Motor neuron (in vitro differentiated cells): ENCODE measurements at regions not wholly inside any gene's neighbourhood (a gene's known extent, or its start where the extent isn't known, plus 50 kb on each side); places are given as distances from the start of the nearest gene placed in this dataset.
"Not testable (repeated sequence)": the region's sequence is repeated elsewhere in the genome, so short reads cannot be mapped to it uniquely, and the experiment has no call there.

ENCODE experiments used
- ATAC-seq, 8 experiments: fragments of 200-7000 bp; cut with Tn5 transposase; replicated peaks in 6 of 8; 2 replicates each; pipeline ENCODE4 v1.8.0; 2021; ENCODE audit warnings: mild to moderate bottlenecking in 8 of 8, moderate library complexity in 8 of 8
- H3K27ac ChIP-seq, 2 donors: fragments of 250-450 bp; sonication (Bioruptor Pico); 2 replicates each; pipeline ENCODE4 v1.9.0; 2021; ENCODE audit warnings: antibody characterized with exemption in 2 of 2, mild to moderate bottlenecking in 2 of 2, moderate library complexity in 1 of 2
- H3K4me1 ChIP-seq, 2 donors: fragments of 250-450 bp; sonication (Bioruptor Pico); replicated peaks in 1 of 2; 2 replicates each; pipeline ENCODE4 v1.6.1; 2021; ENCODE audit warnings: antibody characterized with exemption in 2 of 2, mild to moderate bottlenecking in 2 of 2, moderate library complexity in 1 of 2
- H3K4me3 ChIP-seq, 5 donors: fragments of 250-450 bp; sonication (Bioruptor Pico); 2 replicates each; pipeline ENCODE4 v1.9.0; 2021; ENCODE audit warnings: antibody characterized with exemption in 5 of 5, mild to moderate bottlenecking in 5 of 5, moderate library complexity in 4 of 5
- WGBS, 10 experiments: fragments of 450-650 bp; shearing (Covaris generic); methylation state at CpG; one replicate each; pipeline ENCODE4 v1.0.0; 2022; 5-methylcytosine and 5-hydroxymethylcytosine counted together
- in situ Hi-C, 9 experiments: fragments of 400-800 bp; cut with MboI; loops; one replicate each; pipeline ENCODE4 v1.15.0; 2021; ENCODE audit warnings: low sequenced_read_pairs in 9 of 9, low pct_unique_long_range_greater_than_20kb in 2 of 9; ENCODE audit not compliant: unreplicated experiment in 9 of 9

- Histone ChIP-seq H3K4me3 (no peak overlapping the region), H3K27ac (no peak overlapping the region), H3K4me1 (no peaks in the 10 kb centered on the region)
- 0 to 100% (median 92%) methylated on average over 2 of the region's 2 CpGs; no CpG with 5 or more reads in 1 of the 10 experiments for WGBS, 10 experiments
- ATAC-seq, result no peak
- in situ Hi-C loops, result no loop called here
Observed at GRCh38 chr2:126264625-126265024, 391.3 kb upstream of the GYPC start.

- no peak for ATAC-seq
- WGBS, 10 experiments, result 0 to 100% (median 82%) methylated on average over 1 to 3 of the region's 3 CpGs
- no peak overlapping the region for H3K4me3 ChIP-seq
- in situ Hi-C loops, result no loop called here
- H3K27ac ChIP-seq, result no peak overlapping the region
- H3K4me1 ChIP-seq, result peaks cover 3 to 20% of the 10 kb centered on the region in 2 donors
Observed at GRCh38 chr2:126269911-126270310, 386.0 kb upstream of the GYPC start.

DNA sequence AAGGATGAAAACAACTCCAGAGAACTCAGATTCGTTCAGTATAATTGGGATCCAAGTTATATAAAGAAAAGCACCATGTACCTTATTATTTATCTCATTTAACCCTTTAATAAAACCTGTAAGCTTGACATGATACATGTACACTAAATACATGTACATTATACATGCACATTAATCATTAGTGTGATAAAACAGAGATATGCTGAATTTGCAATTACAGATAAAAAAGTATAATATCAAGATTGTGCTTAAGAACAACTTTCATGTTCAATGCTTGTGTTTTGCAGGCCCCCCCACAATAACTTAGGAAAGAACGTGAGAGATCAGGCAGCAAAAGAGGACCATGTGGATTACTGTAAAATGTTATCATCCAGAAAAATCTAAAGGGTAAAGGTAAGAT lies 385.4 kb upstream of the GYPC start:
- Histone ChIP-seq H3K27ac (no peak overlapping the region), H3K4me1 (peaks cover 3 to 20% of the 10 kb centered on the region in 2 donors), H3K4me3 (no peak overlapping the region)
- in situ Hi-C loops, result no loop called here
- ATAC-seq, result no peak
- WGBS, 10 experiments, result 0 to 44% (median 0%) methylated on average over 1 to 2 of the region's 2 CpGs; no CpG with 5 or more reads in 1 of the 10 experiments

GRCh38 chr2:126272401-126272800 lies 383.6 kb upstream of the GYPC start:
- Histone ChIP-seq H3K27ac (no peak overlapping the region), H3K4me3 (no peak overlapping the region), H3K4me1 (peaks cover 3 to 20% of the 10 kb centered on the region in 2 donors)
- 0 to 79% (median 33%) methylated on average over 1 to 3 of the region's 3 CpGs; no CpG with 5 or more reads in 1 of the 10 experiments for WGBS, 10 experiments
- peak in 4 of 8 experiments; percentile 59 to 95 (median 95) for ATAC-seq
- in situ Hi-C loops, result no loop called here

- H3K4me3 ChIP-seq, result no peak overlapping the region
- ATAC-seq, result no peak
- H3K27ac ChIP-seq, result no peak overlapping the region
- WGBS, 10 experiments, result 0 to 100% (median 100%) methylated on average over 1 to 2 of the region's 2 CpGs; no CpG with 5 or more reads in 1 of the 10 experiments
- in situ Hi-C loops, result no loop called here
- peaks cover 5 to 20% of the 10 kb centered on the region in 2 donors for H3K4me1 ChIP-seq
Observed at GRCh38 chr2:126275098-126275497, 380.9 kb upstream of the GYPC start.

- H3K27ac ChIP-seq, H3K4me3 ChIP-seq, in situ Hi-C loops, ATAC-seq: not testable (repeated sequence)
- H3K4me1 ChIP-seq, result peaks cover 5 to 20% of the 10 kb centered on the region in 2 donors
Observed at GRCh38 chr2:126276268-126276667, 379.7 kb upstream of the GYPC start.

DNA sequence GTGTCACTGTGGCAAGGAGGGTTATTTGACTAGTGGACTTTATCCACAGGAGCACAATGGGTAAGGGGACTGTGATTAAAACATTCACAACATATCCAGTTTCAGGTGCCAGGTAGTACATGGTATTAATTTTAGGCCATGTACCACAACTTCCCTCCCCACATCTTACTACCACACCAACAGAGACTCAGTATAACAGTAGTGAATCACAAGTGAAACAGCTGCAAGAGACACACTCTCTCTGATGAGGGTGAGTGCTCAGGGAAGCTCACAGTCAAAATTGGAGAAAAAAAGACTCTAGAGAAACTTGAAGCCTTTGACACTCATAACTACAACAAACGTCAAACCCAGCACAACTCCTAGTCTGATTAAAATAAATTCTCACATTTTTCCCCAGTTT lies 367.6 kb upstream of the GYPC start:
- H3K4me1 ChIP-seq, result no peaks in the 10 kb centered on the region
- in situ Hi-C loops, result no loop called here

GRCh38 chr2:126293962-126294361 lies 362.0 kb upstream of the GYPC start:
- H3K27ac ChIP-seq, in situ Hi-C loops, H3K4me3 ChIP-seq, ATAC-seq, H3K4me1 ChIP-seq: not testable (repeated sequence)
- 80% methylated on average over 1 of the region's 1 CpG; no CpG with 5 or more reads in 9 of the 10 experiments for WGBS, 10 experiments

More for the DNA sequence above, 367.6 kb upstream of the GYPC start:
- 0 to 88% (median 13%) methylated on average over 1 of the region's 1 CpG; no CpG with 5 or more reads in 3 of the 10 experiments for WGBS, 10 experiments
- no peak for ATAC-seq
- Histone ChIP-seq H3K4me3 (no peak overlapping the region), H3K27ac (no peak overlapping the region)

GRCh38 chr2:126299469-126299976 lies 356.4 kb upstream of the GYPC start:
- peaks cover 19 to 21% of the 10 kb centered on the region in 2 donors for H3K4me1 ChIP-seq
- H3K4me3 ChIP-seq, result no peak overlapping the region
- in situ Hi-C loops, result no loop called here
- no peak overlapping the region for H3K27ac ChIP-seq
- no peak for ATAC-seq
- 0 to 100% (median 87%) methylated on average over 1 to 2 of the region's 2 CpGs for WGBS, 10 experiments

- no peak for ATAC-seq
- peaks cover 19 to 23% of the 10 kb centered on the region in 2 donors for H3K4me1 ChIP-seq
- no peak overlapping the region for H3K27ac ChIP-seq
- H3K4me3 ChIP-seq, result no peak overlapping the region
- 0 to 100% (median 71%) methylated on average over 1 of the region's 1 CpG; no CpG with 5 or more reads in 2 of the 10 experiments for WGBS, 10 experiments
- in situ Hi-C loops, result no loop called here
Observed at GRCh38 chr2:126300348-126300747, 355.6 kb upstream of the GYPC start.

DNA sequence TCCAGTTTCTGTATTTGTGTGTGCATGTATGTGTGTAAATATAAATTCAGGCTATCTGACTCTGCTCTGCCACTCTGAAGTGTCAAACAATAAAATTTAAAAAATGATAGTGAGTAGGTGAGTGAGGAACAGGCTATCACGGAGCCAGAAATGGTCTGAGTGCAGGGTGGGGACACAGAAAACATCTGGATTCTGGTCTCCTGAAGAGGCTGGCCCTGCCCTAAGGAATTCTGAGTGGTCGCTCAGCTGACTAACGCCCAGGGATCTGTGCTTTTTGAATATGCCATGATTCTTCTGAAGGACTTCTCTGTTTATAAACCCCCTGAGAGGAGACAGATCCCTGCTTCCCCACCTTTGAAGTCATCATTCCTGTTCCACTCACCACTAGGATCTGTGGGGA lies 353.9 kb upstream of the GYPC start:
- no peak overlapping the region for H3K4me3 ChIP-seq
- ATAC-seq, result peak in 1 of 8 experiments; percentile 69
- in situ Hi-C loops, result no loop called here
- H3K27ac ChIP-seq, result no peak overlapping the region
- H3K4me1 ChIP-seq, result peaks cover 19 to 23% of the 10 kb centered on the region in 2 donors
- WGBS, 10 experiments, result 0 to 84% (median 40%) methylated on average over 1 to 3 of the region's 3 CpGs; no CpG with 5 or more reads in 1 of the 10 experiments

DNA sequence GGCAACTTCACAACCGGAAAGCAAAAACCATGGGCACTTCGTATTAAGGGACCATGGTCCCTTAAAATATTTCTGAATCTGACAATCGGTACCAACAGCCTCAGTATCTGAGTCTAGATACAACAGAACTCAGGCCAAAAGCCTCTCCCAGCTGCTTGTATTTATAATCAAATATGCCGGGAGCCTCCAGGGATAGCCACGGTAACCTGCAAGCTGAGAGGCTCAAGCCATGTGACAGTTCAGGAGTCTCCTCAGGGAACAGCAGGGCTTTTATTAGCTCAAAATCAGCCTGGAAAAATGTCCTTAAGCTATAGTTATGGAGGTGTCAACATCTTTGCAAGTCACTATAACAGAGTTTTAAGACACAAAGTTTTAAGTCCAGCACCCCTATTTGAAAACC lies 352.8 kb upstream of the GYPC start:
- Histone ChIP-seq H3K4me1 (peaks cover 19 to 23% of the 10 kb centered on the region in 2 donors), H3K27ac (no peak overlapping the region), H3K4me3 (no peak overlapping the region)
- WGBS, 10 experiments, result 0 to 86% (median 58%) methylated on average over 1 to 5 of the region's 5 CpGs; no CpG with 5 or more reads in 3 of the 10 experiments
- ATAC-seq, result peak in 5 of 8 experiments; percentile 48 to 79 (median 64)
- in situ Hi-C loops, result no loop called here

GRCh38 chr2:126304154-126304553 lies 351.8 kb upstream of the GYPC start:
- H3K4me3 ChIP-seq, result no peak overlapping the region
- ATAC-seq, result peak in 2 of 8 experiments; percentile 18 to 77
- no peak overlapping the region for H3K27ac ChIP-seq
- WGBS, 10 experiments, result 0 to 67% (median 30%) methylated on average over 1 to 2 of the region's 2 CpGs; no CpG with 5 or more reads in 3 of the 10 experiments
- peaks cover 19 to 23% of the 10 kb centered on the region in 2 donors for H3K4me1 ChIP-seq
- in situ Hi-C loops, result no loop called here

- WGBS, 10 experiments, result 0 to 100% (median 80%) methylated on average over 1 to 4 of the region's 4 CpGs; no CpG with 5 or more reads in 1 of the 10 experiments
- peaks cover 19 to 23% of the 10 kb centered on the region in 2 donors for H3K4me1 ChIP-seq
- no peak overlapping the region for H3K4me3 ChIP-seq
- in situ Hi-C loops, result no loop called here
- ATAC-seq, result no peak
- no peak overlapping the region for H3K27ac ChIP-seq
Observed at GRCh38 chr2:126306539-126306938, 349.4 kb upstream of the GYPC start.
